IMR-90 (cell line): ENCODE measurements at regions not wholly inside any gene's neighbourhood (a gene's known extent, or its start where the extent isn't known, plus 50 kb on each side); places are given as distances from the start of the nearest gene placed in this dataset.

Experiments used
- ATAC-seq: fragments of 200-7000 bp; cut with Tn5 transposase; 2 replicates; pipeline ENCODE4 v1.9.1; 2020; ENCODE audit warnings: low read depth, mild to moderate bottlenecking, moderate library complexity
- BruUV-seq: library from RNA; stranded (reverse); fragments of 400-500 nt; replicated peaks from 2 replicates; lab custom pipeline; 2021; lab: Mats Ljungman, UMichigan
- CTCF ChIA-PET: fragments of 300-600 bp; formaldehyde crosslinking; extraction: SDS; loops from one replicate; lab custom pipeline; 2021; ENCODE audit warnings: antibody characterized with exemption; lab: Yijun Ruan, JAX
- POLR2A ChIA-PET: fragments of 300-600 bp; sonication (Branson Sonifier 250); formaldehyde crosslinking; loops from one replicate; lab custom pipeline; 2022; ENCODE audit warnings: antibody characterized with exemption; ENCODE audit not compliant: unreplicated experiment; lab: Charles Lee
- DNase-seq: peaks from one replicate; pipeline ENCODE4 v3.0.0; 2013
- H2AFZ ChIP-seq: replicated peaks from 2 replicates; pipeline ENCODE3; 2013; ENCODE audit warnings: low read length, mild to moderate bottlenecking; ENCODE audit not compliant: poor library complexity
- H2AK5ac ChIP-seq: 2 replicates; pipeline ENCODE4 v1.6.1; 2013; ENCODE audit warnings: low read depth, low read length, inconsistent platforms
- H2AK9ac ChIP-seq: replicated peaks from 2 replicates; pipeline ENCODE3; 2013; ENCODE audit warnings: mild to moderate bottlenecking, low read depth, low read length, moderate library complexity; ENCODE audit not compliant: poor library complexity
- H2BK120ac ChIP-seq: 2 replicates; pipeline ENCODE4 v1.6.1; 2013; ENCODE audit warnings: low read depth, low read length, inconsistent platforms
- H2BK15ac ChIP-seq: 3 replicates; pipeline ENCODE4 v1.6.1; 2013; ENCODE audit warnings: low read depth, low read length, inconsistent platforms
- H2BK20ac ChIP-seq: 2 replicates; pipeline ENCODE4 v1.6.1; 2013; ENCODE audit warnings: low read depth, mild to moderate bottlenecking, inconsistent platforms, low read length, moderate library complexity
- H2BK5ac ChIP-seq: 2 replicates; pipeline ENCODE4 v1.6.1; 2013; ENCODE audit warnings: mild to moderate bottlenecking, low read depth, low read length, inconsistent platforms; ENCODE audit not compliant: poor library complexity, severe bottlenecking
- H3K14ac ChIP-seq: replicated peaks from 2 replicates; pipeline ENCODE4 v1.6.1; 2013; ENCODE audit warnings: low read depth, low read length, inconsistent platforms
- H3K18ac ChIP-seq: 2 replicates; pipeline ENCODE4 v1.6.1; 2013; ENCODE audit warnings: low read depth, low read length, control low read depth
- H3K23ac ChIP-seq: 2 replicates; pipeline ENCODE4 v1.6.1; 2013; ENCODE audit warnings: low read depth, low read length, inconsistent platforms
- H3K27ac ChIP-seq: 2 replicates; pipeline ENCODE4 v1.5.1; 2013; ENCODE audit warnings: mild to moderate bottlenecking, control low read depth, low read length; ENCODE audit not compliant: insufficient read depth
- H3K27me3 ChIP-seq: 2 replicates; pipeline ENCODE4 v1.6.1; 2013; ENCODE audit warnings: low read length; ENCODE audit not compliant: control insufficient read depth, insufficient read depth
- H3K36me3 ChIP-seq: 2 replicates; pipeline ENCODE4 v1.6.1; 2013; ENCODE audit warnings: low read length, mixed read lengths; ENCODE audit not compliant: control insufficient read depth, insufficient read depth
- H3K4ac ChIP-seq: 2 replicates; pipeline ENCODE4 v1.6.1; 2013; ENCODE audit warnings: low read depth, low read length, inconsistent platforms
- H3K4me1 ChIP-seq: 2 replicates; pipeline ENCODE4 v1.6.1; 2013; ENCODE audit warnings: low read length, mixed read lengths; ENCODE audit not compliant: control insufficient read depth, insufficient read depth
- H3K4me2 ChIP-seq: 2 replicates; pipeline ENCODE4 v1.6.1; 2013; ENCODE audit warnings: low read depth, mild to moderate bottlenecking, control low read depth, low read length, moderate library complexity
- H3K4me3 ChIP-seq: 2 replicates; pipeline ENCODE4 v1.5.1; 2013; ENCODE audit warnings: low read depth, mild to moderate bottlenecking, control low read depth, low read length, moderate library complexity; ENCODE audit not compliant: insufficient read depth
- H3K56ac ChIP-seq: 2 replicates; pipeline ENCODE4 v1.6.1; 2013; ENCODE audit warnings: low read length, inconsistent platforms; ENCODE audit not compliant: insufficient read depth; ENCODE audit errors: extremely low read depth
- H3K79me1 ChIP-seq, 2 experiments: 2 replicates each; pipeline ENCODE4 v1.6.1; 2013; ENCODE audit warnings: low read length in 2 of 2, inconsistent platforms in 1 of 2, low read depth in 1 of 2
- H3K9ac ChIP-seq: 2 replicates; pipeline ENCODE4 v1.6.1; 2013; ENCODE audit warnings: low read depth, low read length, control low read depth
- H3K9me1 ChIP-seq: 2 replicates; pipeline ENCODE4 v1.6.1; 2013; ENCODE audit warnings: low read length, inconsistent platforms; ENCODE audit not compliant: insufficient read depth
- H3K9me3 ChIP-seq: 2 replicates; pipeline ENCODE4 v1.6.1; 2013; ENCODE audit warnings: low read length; ENCODE audit not compliant: control insufficient read depth, insufficient read depth
- H4K20me1 ChIP-seq: 2 replicates; pipeline ENCODE4 v1.6.1; 2013; ENCODE audit warnings: low read length, inconsistent platforms; ENCODE audit not compliant: insufficient read depth
- H4K5ac ChIP-seq: 2 replicates; pipeline ENCODE4 v1.6.1; 2013; ENCODE audit warnings: mild to moderate bottlenecking, low read depth, low read length, control low read depth
- H4K8ac ChIP-seq, 2 experiments: 2 replicates each; pipeline ENCODE4 v1.6.1; 2013; ENCODE audit warnings: low read depth in 2 of 2, low read length in 2 of 2, control low read depth in 1 of 2, inconsistent platforms in 1 of 2
- H4K91ac ChIP-seq: 2 replicates; pipeline ENCODE4 v1.6.1; 2013; ENCODE audit warnings: low read depth, low read length, inconsistent platforms; ENCODE audit not compliant: insufficient read depth
- BHLHE40 ChIP-seq: fragments of 150-350 bp; IDR thresholded peaks from 2 replicates; pipeline ENCODE4 v1.6.1; 2016; ENCODE audit warnings: mild to moderate bottlenecking, low read depth, low read length
- CHD1 ChIP-seq: IDR thresholded peaks from 2 replicates; pipeline ENCODE4 v1.6.1; 2012; ENCODE audit warnings: low read depth, low read length, improper control_type of control experiment
- ELK1 ChIP-seq: fragments of 150-350 bp; IDR thresholded peaks from 2 replicates; pipeline ENCODE4 v1.6.1; 2016; ENCODE audit warnings: low read depth, mild to moderate bottlenecking, low read length, moderate library complexity, borderline replicate concordance
- FOS ChIP-seq: fragments of 150-350 bp; IDR thresholded peaks from 2 replicates; pipeline ENCODE4 v1.6.1; 2016; ENCODE audit warnings: low read depth, low read length
- MAFK ChIP-seq: IDR thresholded peaks from 2 replicates; pipeline ENCODE4 v1.6.1; 2012; ENCODE audit warnings: low read depth, low read length, improper control_type of control experiment
- MAZ ChIP-seq: IDR thresholded peaks from 2 replicates; pipeline ENCODE4 v1.6.1; 2012; ENCODE audit warnings: low read depth, mild to moderate bottlenecking, low read length, improper control_type of control experiment, moderate library complexity, borderline replicate concordance
- MXI1 ChIP-seq: IDR thresholded peaks from 2 replicates; pipeline ENCODE4 v1.6.1; 2012; ENCODE audit warnings: low read depth, mild to moderate bottlenecking, low read length, moderate library complexity, borderline replicate concordance
- NFE2L2 ChIP-seq: fragments of 150-350 bp; IDR thresholded peaks from 2 replicates; pipeline ENCODE4 v1.6.1; 2016; ENCODE audit warnings: low read depth, mild to moderate bottlenecking, low read length
- POLR2A ChIP-seq: IDR thresholded peaks from 2 replicates; pipeline ENCODE4 v1.6.1; 2012; ENCODE audit warnings: mild to moderate bottlenecking, low read depth, low read length
- RAD21 ChIP-seq: IDR thresholded peaks from 2 replicates; pipeline ENCODE4 v1.6.1; 2012; ENCODE audit warnings: low read length, improper control_type of control experiment
- RCOR1 ChIP-seq: IDR thresholded peaks from 2 replicates; pipeline ENCODE4 v1.6.1; 2012; ENCODE audit warnings: mild to moderate bottlenecking, low read length, improper control_type of control experiment; ENCODE audit not compliant: insufficient replicate concordance
- WGBS, 2 experiments: methylation state at CpG; one replicate each; pipeline versions ENCODE4 v1.1.5 to v1.1.7; 2013; ENCODE audit warnings: missing lambda C conversion rate in 2 of 2; ENCODE audit not compliant: insufficient read length in 1 of 2; ENCODE audit errors: extremely low coverage in 2 of 2; 5-methylcytosine and 5-hydroxymethylcytosine counted together
- dilution Hi-C: fragments of 300-500 bp; cut with HindIII; formaldehyde crosslinking; loops from one replicate; pipeline ENCODE4 v1.14.3; 2018; ENCODE audit warnings: low sequenced_read_pairs; ENCODE audit not compliant: unreplicated experiment
- in situ Hi-C: fragments of 300-500 bp; cut with MboI; formaldehyde crosslinking; loops from 3 replicates; pipeline ENCODE4 v1.14.3; 2019; ENCODE audit warnings: low sequenced_read_pairs, inconsistent platforms, mixed read lengths
- intact Hi-C: fragments of 100-400 bp; cut with micrococcal nuclease; formaldehyde crosslinking; loops from 2 replicates; pipeline ENCODE4 v1.10.0; 2022
- TF ChIP-seq, protein P1 (sequence below): fragments of 150-350 bp; IDR thresholded peaks from 2 replicates; pipeline ENCODE4 v1.6.1; 2017; ENCODE audit warnings: mild to moderate bottlenecking, antibody characterized with exemption, low read length, low read depth
- TF ChIP-seq, protein P2 (sequence below): conservative IDR thresholded peaks from 2 replicates; pipeline ENCODE4 v1.5.1; 2012; ENCODE audit warnings: mild to moderate bottlenecking, low read depth, low read length, improper control_type of control experiment

- dilution Hi-C loops (no loop called here), intact Hi-C loops (no loop called here), in situ Hi-C loops (no loop called here)
- no peak overlapping the region for H3K23ac ChIP-seq
- no peak overlapping the region for H3K56ac ChIP-seq
- no peak overlapping the region for H2AK9ac ChIP-seq
- TF ChIP-seq CHD1 (no peak), RCOR1 (no peak), MXI1 (no peak), MAFK (no peak), RAD21 (no peak), FOS (no peak), MAZ (no peak), POLR2A (no peak), ELK1 (no peak), NFE2L2 (no peak), BHLHE40 (no peak)
- TF ChIP-seq, protein P1, sequence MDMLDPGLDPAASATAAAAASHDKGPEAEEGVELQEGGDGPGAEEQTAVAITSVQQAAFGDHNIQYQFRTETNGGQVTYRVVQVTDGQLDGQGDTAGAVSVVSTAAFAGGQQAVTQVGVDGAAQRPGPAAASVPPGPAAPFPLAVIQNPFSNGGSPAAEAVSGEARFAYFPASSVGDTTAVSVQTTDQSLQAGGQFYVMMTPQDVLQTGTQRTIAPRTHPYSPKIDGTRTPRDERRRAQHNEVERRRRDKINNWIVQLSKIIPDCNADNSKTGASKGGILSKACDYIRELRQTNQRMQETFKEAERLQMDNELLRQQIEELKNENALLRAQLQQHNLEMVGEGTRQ, result no peak
- TF ChIP-seq, protein P2, sequence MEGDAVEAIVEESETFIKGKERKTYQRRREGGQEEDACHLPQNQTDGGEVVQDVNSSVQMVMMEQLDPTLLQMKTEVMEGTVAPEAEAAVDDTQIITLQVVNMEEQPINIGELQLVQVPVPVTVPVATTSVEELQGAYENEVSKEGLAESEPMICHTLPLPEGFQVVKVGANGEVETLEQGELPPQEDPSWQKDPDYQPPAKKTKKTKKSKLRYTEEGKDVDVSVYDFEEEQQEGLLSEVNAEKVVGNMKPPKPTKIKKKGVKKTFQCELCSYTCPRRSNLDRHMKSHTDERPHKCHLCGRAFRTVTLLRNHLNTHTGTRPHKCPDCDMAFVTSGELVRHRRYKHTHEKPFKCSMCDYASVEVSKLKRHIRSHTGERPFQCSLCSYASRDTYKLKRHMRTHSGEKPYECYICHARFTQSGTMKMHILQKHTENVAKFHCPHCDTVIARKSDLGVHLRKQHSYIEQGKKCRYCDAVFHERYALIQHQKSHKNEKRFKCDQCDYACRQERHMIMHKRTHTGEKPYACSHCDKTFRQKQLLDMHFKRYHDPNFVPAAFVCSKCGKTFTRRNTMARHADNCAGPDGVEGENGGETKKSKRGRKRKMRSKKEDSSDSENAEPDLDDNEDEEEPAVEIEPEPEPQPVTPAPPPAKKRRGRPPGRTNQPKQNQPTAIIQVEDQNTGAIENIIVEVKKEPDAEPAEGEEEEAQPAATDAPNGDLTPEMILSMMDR, result no peak
- H3K18ac ChIP-seq, result no peak overlapping the region
- POLR2A ChIA-PET, result no interaction called here
- H3K4me1 ChIP-seq, result no peaks in the 10 kb centered on the region
- no peak overlapping the region for H3K14ac ChIP-seq
- no peaks in the 10 kb centered on the region for H4K20me1 ChIP-seq
- no peak overlapping the region for H3K4me2 ChIP-seq
- H4K8ac ChIP-seq, result no peak overlapping the region
- H2AK5ac ChIP-seq, result no peak overlapping the region
- H2AFZ ChIP-seq, result no peak overlapping the region
- H3K36me3 ChIP-seq, result no peaks in the 10 kb centered on the region
- no peak overlapping the region for H4K91ac ChIP-seq
- no peak overlapping the region for H2BK5ac ChIP-seq
- no peak overlapping the region for H4K5ac ChIP-seq
- H3K79me1 ChIP-seq, result no peaks in the 10 kb centered on the region
- no peak overlapping the region for H2BK120ac ChIP-seq
- H3K27ac ChIP-seq, result no peak overlapping the region
- CTCF ChIA-PET, result no interaction called here
- no CpG with 5 or more reads among the region's 2 CpGs for WGBS, 2 experiments
- H2BK15ac ChIP-seq, result no peak overlapping the region
- H3K9me3 ChIP-seq, result no peaks in the 10 kb centered on the region; the same call in 1 of the 2 replicates
- DNase-seq, result no peak
- H3K9me1 ChIP-seq, result no peaks in the 10 kb centered on the region
- no TSS peak for BruUV-seq
- no peak for ATAC-seq
- H3K4ac ChIP-seq, result no peak overlapping the region
- no peak overlapping the region for H2BK20ac ChIP-seq
- no peak overlapping the region for H3K9ac ChIP-seq
- no peak overlapping the region for H3K4me3 ChIP-seq
- H3K27me3 ChIP-seq, result no peaks in the 10 kb centered on the region
These were observed 571.1 kb downstream of the CPS1 start for GRCh38 chr2:211127501-211127900.
